H1 (cell line): ENCODE measurements at regions not wholly inside any gene's neighbourhood (a gene's known extent, or its start where the extent isn't known, plus 50 kb on each side); places are given as distances from the start of the nearest gene placed in this dataset.

ENCODE experiments used
- CTCF ChIA-PET: fragments of 300-600 bp; sonication (Branson Sonifier 250); formaldehyde crosslinking; loops from one replicate; lab custom pipeline; 2021; ENCODE audit not compliant: partially characterized antibody; lab: Charles Lee
- POLR2A ChIA-PET: fragments of 300-600 bp; sonication (Branson Sonifier 250); formaldehyde crosslinking; loops from one replicate; lab custom pipeline; 2021; ENCODE audit warnings: inconsistent platforms; ENCODE audit not compliant: partially characterized antibody; lab: Charles Lee
- DNase-seq, 2 experiments: peaks; one replicate each; pipeline versions ENCODE4 v3.0.0 to v3.0.0-alpha.2; 2010 to 2022; ENCODE audit warnings: low spot score in 2 of 2, low read depth in 1 of 2, mixed read lengths in 1 of 2
- FAIRE-seq: peaks from 2 replicates; lab custom pipeline; 2011; peaks lifted over from hg19 to GRCh38; lab: Jason Lieb, UNC
- H2AFZ ChIP-seq: 2 replicates; pipeline ENCODE4 v1.8.1; 2012; ENCODE audit warnings: low read length, inconsistent platforms
- H2AK5ac ChIP-seq: 2 replicates; pipeline ENCODE4 v1.6.1; 2013; ENCODE audit warnings: low read depth, low read length
- H2BK120ac ChIP-seq: replicated peaks from 2 replicates; pipeline ENCODE3; 2013; ENCODE audit warnings: low read depth, low read length, inconsistent platforms
- H2BK12ac ChIP-seq: 2 replicates; pipeline ENCODE4 v1.6.1; 2013; ENCODE audit warnings: low read depth, low read length
- H2BK15ac ChIP-seq: 2 replicates; pipeline ENCODE4 v1.6.1; 2013; ENCODE audit warnings: low read length
- H2BK20ac ChIP-seq: 2 replicates; pipeline ENCODE4 v1.6.1; 2013; ENCODE audit warnings: low read length
- H2BK5ac ChIP-seq: 2 replicates; pipeline ENCODE4 v1.6.1; 2013; ENCODE audit warnings: low read depth, low read length
- H3K14ac ChIP-seq: 2 replicates; pipeline ENCODE4 v1.6.1; 2013; ENCODE audit warnings: inconsistent platforms; ENCODE audit not compliant: insufficient read length
- H3K18ac ChIP-seq: 2 replicates; pipeline ENCODE4 v1.6.1; 2013; ENCODE audit warnings: low read length; ENCODE audit errors: extremely low read depth
- H3K23ac ChIP-seq: 2 replicates; pipeline ENCODE4 v1.6.1; 2013; ENCODE audit warnings: inconsistent platforms; ENCODE audit not compliant: insufficient read length
- H3K23me2 ChIP-seq: 2 replicates; pipeline ENCODE4 v1.6.1; 2013; ENCODE audit warnings: low read depth, low read length
- H3K27ac ChIP-seq: 2 replicates; pipeline ENCODE4 v1.6.1; 2011; ENCODE audit warnings: low read depth, low read length, inconsistent platforms
- H3K27me3 ChIP-seq, 4 experiments: replicated peaks in 1 of 4; 1 replicate in 1 of 4; 2 replicates in 3 of 4; pipeline versions ENCODE4 v1.6.1 to v1.8.1; 2011 to 2013; ENCODE audit warnings: low read length in 3 of 4, mild to moderate bottlenecking in 3 of 4, inconsistent platforms in 2 of 4, mixed read lengths in 2 of 4, moderate library complexity in 1 of 4; ENCODE audit not compliant: control insufficient read depth in 3 of 4, insufficient read depth in 3 of 4; ENCODE audit errors: extremely low read depth in 1 of 4
- H3K36me3 ChIP-seq, 4 experiments: 2 replicates each; pipeline versions ENCODE4 v1.6.1 to v1.8.1; 2011 to 2013; ENCODE audit warnings: mild to moderate bottlenecking in 4 of 4, low read length in 3 of 4, moderate library complexity in 2 of 4, control low read depth in 1 of 4, inconsistent platforms in 1 of 4; ENCODE audit not compliant: insufficient read depth in 4 of 4, control insufficient read depth in 2 of 4
- H3K4ac ChIP-seq: replicated peaks from 2 replicates; pipeline ENCODE3; 2013; ENCODE audit warnings: low read length, low read depth, mixed read lengths, inconsistent platforms; ENCODE audit not compliant: insufficient read length
- H3K4me1 ChIP-seq, 4 experiments: replicated peaks in 1 of 4; 1 replicate in 1 of 4; 2 replicates in 3 of 4; pipeline versions ENCODE4 v1.6.1 to v1.8.1; 2011 to 2013; ENCODE audit warnings: low read length in 3 of 4, inconsistent platforms in 2 of 4, mixed read lengths in 1 of 4; ENCODE audit not compliant: insufficient read depth in 4 of 4, control insufficient read depth in 3 of 4
- H3K4me2 ChIP-seq, 2 experiments: 2 replicates each; pipeline versions ENCODE4 v1.6.1 to v1.8.1; 2011 to 2013; ENCODE audit warnings: low read depth in 2 of 2, low read length in 2 of 2, control low read depth in 1 of 2, inconsistent platforms in 1 of 2, mild to moderate bottlenecking in 1 of 2; ENCODE audit not compliant: insufficient read depth in 1 of 2
- H3K4me3 ChIP-seq, 4 experiments: fragments of 200-600, 300-600 bp in 1 of 4; sonication (generic), shearing (Covaris generic), sonication (Bioruptor Twin) in 1 of 4; 2 replicates each; pipeline versions ENCODE4 v1.5.1 to v1.8.1; 2011 to 2016; ENCODE audit warnings: low read length in 4 of 4, low read depth in 3 of 4, control low read depth in 2 of 4, inconsistent platforms in 2 of 4, mild to moderate bottlenecking in 2 of 4, mixed read lengths in 1 of 4, moderate library complexity in 1 of 4; ENCODE audit not compliant: insufficient read depth in 2 of 4; ENCODE audit errors: extremely low read depth in 1 of 4
- H3K56ac ChIP-seq: replicated peaks from 2 replicates; pipeline ENCODE3; 2013; ENCODE audit warnings: low read depth, mild to moderate bottlenecking, mixed read lengths, low read length, inconsistent platforms; ENCODE audit not compliant: insufficient read length
- H3K79me1 ChIP-seq: 2 replicates; pipeline ENCODE4 v1.6.1; 2013; ENCODE audit warnings: low read depth, low read length, control low read depth
- H3K79me2 ChIP-seq, 2 experiments: 2 replicates each; pipeline versions ENCODE4 v1.6.1 to v1.8.1; 2012 to 2013; ENCODE audit warnings: low read length in 2 of 2, mild to moderate bottlenecking in 2 of 2, inconsistent platforms in 1 of 2; ENCODE audit not compliant: insufficient read depth in 2 of 2, control insufficient read depth in 1 of 2
- H3K9ac ChIP-seq, 4 experiments: replicated peaks in 1 of 4; 1 replicate in 1 of 4; 2 replicates in 3 of 4; pipeline versions ENCODE4 v1.6.1 to v1.8.1; 2011 to 2013; ENCODE audit warnings: low read depth in 3 of 4, low read length in 3 of 4, control low read depth in 2 of 4, mild to moderate bottlenecking in 2 of 4, moderate library complexity in 2 of 4, inconsistent platforms in 1 of 4; ENCODE audit errors: extremely low read depth in 1 of 4
- H3K9me3 ChIP-seq, 2 experiments: 2 replicates each; pipeline versions ENCODE4 v1.6.1 to v1.8.1; 2012 to 2013; ENCODE audit warnings: mild to moderate bottlenecking in 2 of 2, moderate library complexity in 2 of 2, control low read depth in 1 of 2, inconsistent platforms in 1 of 2, low read depth in 1 of 2, low read length in 1 of 2, mixed read lengths in 1 of 2; ENCODE audit not compliant: insufficient read depth in 2 of 2
- H4K20me1 ChIP-seq, 2 experiments: replicated peaks in 1 of 2; 2 replicates each; pipeline versions ENCODE3 to v1.8.1; 2011 to 2013; ENCODE audit warnings: inconsistent platforms in 2 of 2, low read length in 2 of 2, mild to moderate bottlenecking in 1 of 2; ENCODE audit not compliant: insufficient read depth in 2 of 2, control insufficient read depth in 1 of 2
- H4K5ac ChIP-seq: 2 replicates; pipeline ENCODE4 v1.6.1; 2013; ENCODE audit warnings: low read length, low read depth, mixed read lengths, inconsistent platforms; ENCODE audit not compliant: insufficient read length
- H4K8ac ChIP-seq: 2 replicates; pipeline ENCODE4 v1.8.0; 2013; ENCODE audit warnings: mild to moderate bottlenecking, moderate library complexity, low read length, inconsistent platforms; ENCODE audit not compliant: insufficient read depth; ENCODE audit errors: extremely low read depth
- H4K91ac ChIP-seq: replicated peaks from 2 replicates; pipeline ENCODE3; 2013; ENCODE audit warnings: low read length, mixed read lengths, inconsistent platforms; ENCODE audit not compliant: insufficient read length
- BCL11A ChIP-seq, 2 experiments: IDR thresholded peaks; one replicate each; pipeline ENCODE4 v1.6.1; 2011; ENCODE audit warnings: low read depth in 2 of 2, low read length in 2 of 2, mild to moderate bottlenecking in 2 of 2
- WGBS, 2 experiments: shearing (Covaris generic) in 1 of 2; methylation state at CpG; one replicate each; pipeline versions ENCODE4 v1.1.6 to v1.1.7; 2013 to 2015; ENCODE audit warnings: low lambda C conversion rate in 2 of 2, mixed read lengths in 2 of 2, inconsistent platforms in 1 of 2, low coverage in 1 of 2, missing lambda C conversion rate in 1 of 2; ENCODE audit not compliant: insufficient replicate concordance in 2 of 2, insufficient coverage in 1 of 2, insufficient read length in 1 of 2; ENCODE audit errors: extremely low coverage in 1 of 2, missing lambda C conversion rate in 1 of 2; 5-methylcytosine and 5-hydroxymethylcytosine counted together

DNA sequence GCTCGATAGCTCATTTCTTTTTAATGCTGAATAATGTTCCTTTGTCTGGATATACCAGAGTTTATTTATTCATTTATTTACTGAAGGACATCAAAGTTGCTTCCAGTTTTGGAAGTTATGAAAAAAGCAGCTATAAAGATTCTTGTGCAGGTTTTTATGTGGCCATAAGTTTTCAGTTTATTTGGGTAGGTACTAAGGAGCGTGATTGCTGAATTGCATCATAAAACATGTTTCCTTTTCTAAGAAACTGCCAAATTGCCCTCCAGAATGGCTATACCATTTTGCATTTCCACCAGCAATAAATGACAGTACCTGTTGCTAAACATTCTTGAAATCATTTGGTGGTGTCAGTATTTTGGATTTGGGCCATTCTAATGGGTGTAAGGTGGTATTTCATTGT is 1067.7 kb upstream of the SPRY2 start:
- no peak overlapping the region for H2BK15ac ChIP-seq
- H2AFZ ChIP-seq, result no peak overlapping the region
- H3K23ac ChIP-seq, result no peak overlapping the region
- no peak overlapping the region for H3K4me2 ChIP-seq
- H4K8ac ChIP-seq, result no peak overlapping the region
- H3K23me2 ChIP-seq, result no peaks in the 10 kb centered on the region
- no peaks in the 10 kb centered on the region for H3K27me3 ChIP-seq
- no peak overlapping the region for H3K4ac ChIP-seq
- no peaks in the 10 kb centered on the region for H3K9me3 ChIP-seq
- H2BK120ac ChIP-seq, result no peak overlapping the region
- no peaks in the 10 kb centered on the region for H3K79me2 ChIP-seq
- CTCF ChIA-PET, result no interaction called here
- H3K4me1 ChIP-seq, result no peaks in the 10 kb centered on the region
- no peak overlapping the region for H2AK5ac ChIP-seq
- H4K5ac ChIP-seq, result no peak overlapping the region
- no peak overlapping the region for H3K18ac ChIP-seq
- no peak overlapping the region for H3K56ac ChIP-seq
- POLR2A ChIA-PET, result no interaction called here
- H3K36me3 ChIP-seq, result no peaks in the 10 kb centered on the region
- H2BK5ac ChIP-seq, result no peak overlapping the region
- 92% methylated on average over 2 of the region's 2 CpGs; no CpG with 5 or more reads in 1 of the 2 experiments for WGBS, 2 experiments
- no peak overlapping the region for H4K91ac ChIP-seq
- no peak overlapping the region for H3K9ac ChIP-seq
- H3K27ac ChIP-seq, result no peak overlapping the region
- H2BK20ac ChIP-seq, result no peak overlapping the region
- H3K79me1 ChIP-seq, result no peaks in the 10 kb centered on the region
- H3K14ac ChIP-seq, result no peak overlapping the region
- no peak for FAIRE-seq
- no peaks in the 10 kb centered on the region for H4K20me1 ChIP-seq
- no peak overlapping the region for H2BK12ac ChIP-seq
- no peak for DNase-seq
- TF ChIP-seq BCL11A (IDR thresholded peaks at IDR 0.05; ENCODE audit: low read depth in 2 of 2, low read length in 2 of 2), result no peak
- no peak overlapping the region for H3K4me3 ChIP-seq
